GM21367 (cell line): ENCODE measurements at regions not wholly inside any gene's neighbourhood (a gene's known extent, or its start where the extent isn't known, plus 50 kb on each side); places are given as distances from the start of the nearest gene placed in this dataset.

Experiments
- ATAC-seq: cut with Tn5 transposase; IDR thresholded peaks from one replicate; pipeline ENCODE4 v1.9.1; 2021; ENCODE audit not compliant: unreplicated experiment

- ATAC-seq, result no peak
Observed at GRCh38 chr2:74036010-74036409, 51.3 kb downstream of the TET3 start.

GRCh38 chr2:74036450-74037195, 51.9 kb downstream of the TET3 start:
- ATAC-seq, result no peak

GRCh38 chr2:74037379-74037860, 52.7 kb downstream of the TET3 start:
- peak; percentile 48 for ATAC-seq

- no peak for ATAC-seq
Observed at GRCh38 chr2:74039611-74040010, 54.9 kb downstream of the TET3 start.

- no peak for ATAC-seq
Observed at GRCh38 chr2:74041182-74041581, 56.5 kb downstream of the TET3 start.

GRCh38 chr2:74041726-74042125, 57.0 kb downstream of the TET3 start:
- ATAC-seq, result no peak

GRCh38 chr2:74042606-74043005, 57.9 kb downstream of the TET3 start:
- ATAC-seq, result no peak

GRCh38 chr2:74043345-74044329, 58.9 kb downstream of the TET3 start:
- ATAC-seq, result no peak

GRCh38 chr2:74044999-74045398, 60.3 kb downstream of the TET3 start:
- ATAC-seq, result no peak

- no peak for ATAC-seq
Observed at GRCh38 chr2:74045454-74045853, 60.7 kb downstream of the TET3 start.

- no peak for ATAC-seq
Observed at GRCh38 chr2:74046441-74046840, 61.7 kb downstream of the TET3 start.

GRCh38 chr2:74047152-74047551, 62.4 kb downstream of the TET3 start:
- no peak for ATAC-seq

GRCh38 chr2:74048147-74048546, 63.4 kb downstream of the TET3 start:
- ATAC-seq, result no peak

GRCh38 chr2:74048843-74049519, 64.3 kb downstream of the TET3 start:
- no peak for ATAC-seq

GRCh38 chr2:74050151-74050550, 65.4 kb downstream of the TET3 start:
- ATAC-seq, result no peak

GRCh38 chr2:74051504-74051903, 66.8 kb downstream of the TET3 start:
- ATAC-seq, result no peak

- ATAC-seq, result no peak
Observed at GRCh38 chr2:74052732-74053710, 68.3 kb downstream of the TET3 start.

- ATAC-seq, result no peak
Observed at GRCh38 chr2:74053959-74054715, 69.4 kb downstream of the TET3 start.

GRCh38 chr2:74059137-74059775, 74.5 kb downstream of the TET3 start:
- ATAC-seq, result no peak
